ENCODE measurements at regions not wholly inside any gene's neighbourhood (a gene's known extent, or its start where the extent isn't known, plus 50 kb on each side); places are given as distances from the start of the nearest gene placed in this dataset.
A peak's percentile ranks its signal among the peaks of the same experiment; 100 is the strongest.

- peak; percentile 3 for DNase-seq
- Mint-ChIP-seq H3K27me3 (peaks cover 26% of the 10 kb centered on the region), H3K9me3 (ENCODE audit: low read depth) (no peaks in the 10 kb centered on the region), H3K27ac (no peak overlapping the region), H3K4me1 (peaks cover 11% of the 10 kb centered on the region), H3K36me3 (no peaks in the 10 kb centered on the region), H3K4me3 (no peak overlapping the region)
- ATAC-seq, result no peak
- CTCF ChIA-PET, result interaction anchor here (1.1 kb wide), 2 partner anchors 15 to 176 kb away, joined by 3 read pairs; no protein-coding TSS in a partner anchor
These were observed 199.7 kb downstream of the RPLP1 start for GRCh38 chr15:69652293-69652692.

- peaks cover 26% of the 10 kb centered on the region for H3K27me3 Mint-ChIP-seq
- CTCF ChIA-PET, result interaction anchor here (1.1 kb wide), 2 partner anchors 14 to 177 kb away, joined by 3 read pairs; no protein-coding TSS in a partner anchor
- no peak overlapping the region for H3K27ac Mint-ChIP-seq
- ATAC-seq (no peak), DNase-seq (peak; percentile 38)
- no peaks in the 10 kb centered on the region for H3K9me3 Mint-ChIP-seq (ENCODE audit: low read depth)
- H3K36me3 Mint-ChIP-seq, result no peaks in the 10 kb centered on the region
- H3K4me3 Mint-ChIP-seq, result no peak overlapping the region
- peaks cover 11% of the 10 kb centered on the region for H3K4me1 Mint-ChIP-seq
These were observed 200.2 kb downstream of the RPLP1 start for GRCh38 chr15:69652751-69653305.

- no peak overlapping the region for H3K27ac Mint-ChIP-seq
These were observed 200.7 kb downstream of the RPLP1 start for GRCh38 chr15:69653306-69653705.

GRCh38 chr15:69653846-69654245 is 201.2 kb downstream of the RPLP1 start:
- no peak overlapping the region for H3K4me3 Mint-ChIP-seq
- ATAC-seq (no peak), DNase-seq (no peak)
- H3K36me3 Mint-ChIP-seq, result no peaks in the 10 kb centered on the region
- no peaks in the 10 kb centered on the region for H3K9me3 Mint-ChIP-seq (ENCODE audit: low read depth)
- peaks cover 6% of the 10 kb centered on the region for H3K4me1 Mint-ChIP-seq
- H3K27ac Mint-ChIP-seq, result no peak overlapping the region
- CTCF ChIA-PET, result no interaction called here
- H3K27me3 Mint-ChIP-seq, result peaks cover 25% of the 10 kb centered on the region

More at GRCh38 chr15:69653306-69653705, 200.7 kb downstream of the RPLP1 start:
- DNase-seq (no peak), ATAC-seq (no peak)
- H3K4me1 Mint-ChIP-seq, result peaks cover 11% of the 10 kb centered on the region
- no peak overlapping the region for H3K4me3 Mint-ChIP-seq
- H3K9me3 Mint-ChIP-seq (ENCODE audit: low read depth), result no peaks in the 10 kb centered on the region
- CTCF ChIA-PET, result interaction anchor here (1.1 kb wide), 2 partner anchors 14 to 177 kb away, joined by 3 read pairs; no protein-coding TSS in a partner anchor
- H3K27me3 Mint-ChIP-seq, result peaks cover 27% of the 10 kb centered on the region
- no peaks in the 10 kb centered on the region for H3K36me3 Mint-ChIP-seq

GRCh38 chr15:69656271-69657030 is 203.8 kb downstream of the RPLP1 start:
- Mint-ChIP-seq H3K27ac (no peak overlapping the region), H3K4me3 (no peak overlapping the region), H3K4me1 (no peaks in the 10 kb centered on the region), H3K9me3 (ENCODE audit: low read depth) (no peaks in the 10 kb centered on the region), H3K27me3 (peaks cover 20% of the 10 kb centered on the region), H3K36me3 (no peaks in the 10 kb centered on the region)
- CTCF ChIA-PET, result no interaction called here
- DNase-seq (no peak), ATAC-seq (no peak)

- DNase-seq (no peak), ATAC-seq (no peak)
- CTCF ChIA-PET, result no interaction called here
- Mint-ChIP-seq H3K4me1 (no peaks in the 10 kb centered on the region), H3K9me3 (ENCODE audit: low read depth) (no peaks in the 10 kb centered on the region), H3K27ac (no peak overlapping the region), H3K36me3 (no peaks in the 10 kb centered on the region), H3K27me3 (peaks cover 15% of the 10 kb centered on the region), H3K4me3 (no peak overlapping the region)
These were observed 205.0 kb downstream of the RPLP1 start for GRCh38 chr15:69657626-69658025.

GRCh38 chr15:69658411-69658945 is 205.9 kb downstream of the RPLP1 start:
- H3K4me1 Mint-ChIP-seq, result no peaks in the 10 kb centered on the region
- ATAC-seq (no peak), DNase-seq (no peak)
- CTCF ChIA-PET, result no interaction called here
- no peak overlapping the region for H3K27ac Mint-ChIP-seq
- peaks cover 13% of the 10 kb centered on the region for H3K27me3 Mint-ChIP-seq
- H3K9me3 Mint-ChIP-seq (ENCODE audit: low read depth), result no peaks in the 10 kb centered on the region
- no peaks in the 10 kb centered on the region for H3K36me3 Mint-ChIP-seq
- H3K4me3 Mint-ChIP-seq, result no peak overlapping the region

- Mint-ChIP-seq H3K4me3 (no peak overlapping the region), H3K27ac (no peak overlapping the region), H3K4me1 (no peaks in the 10 kb centered on the region), H3K36me3 (no peaks in the 10 kb centered on the region), H3K27me3 (peaks cover 10% of the 10 kb centered on the region), H3K9me3 (ENCODE audit: low read depth) (no peaks in the 10 kb centered on the region)
- no peak for ATAC-seq
- CTCF ChIA-PET, result no interaction called here
- DNase-seq, result no peak
These were observed 206.9 kb downstream of the RPLP1 start for GRCh38 chr15:69659454-69660050.

- no peak for ATAC-seq
- H3K36me3 Mint-ChIP-seq, result no peaks in the 10 kb centered on the region
- CTCF ChIA-PET, result no interaction called here
These were observed 207.5 kb downstream of the RPLP1 start for GRCh38 chr15:69660114-69660513.

GRCh38 chr15:69660658-69661405 is 208.2 kb downstream of the RPLP1 start:
- no peaks in the 10 kb centered on the region for H3K36me3 Mint-ChIP-seq
- ATAC-seq, result no peak
- no peaks in the 10 kb centered on the region for H3K9me3 Mint-ChIP-seq (ENCODE audit: low read depth)
- CTCF ChIA-PET, result no interaction called here
- peaks cover 13% of the 10 kb centered on the region for H3K27me3 Mint-ChIP-seq
- H3K4me3 Mint-ChIP-seq, result no peak overlapping the region
- H3K4me1 Mint-ChIP-seq, result peaks cover 6% of the 10 kb centered on the region
- no peak for DNase-seq
- H3K27ac Mint-ChIP-seq, result no peak overlapping the region

More at GRCh38 chr15:69660114-69660513, 207.5 kb downstream of the RPLP1 start:
- Mint-ChIP-seq H3K9me3 (ENCODE audit: low read depth) (no peaks in the 10 kb centered on the region), H3K27me3 (peaks cover 10% of the 10 kb centered on the region), H3K27ac (no peak overlapping the region), H3K4me1 (peaks cover under 1% of the 10 kb centered on the region), H3K4me3 (no peak overlapping the region)
- DNase-seq, result no peak

- peaks cover 12% of the 10 kb centered on the region for H3K4me1 Mint-ChIP-seq
- ATAC-seq (no peak), DNase-seq (no peak)
- CTCF ChIA-PET, result no interaction called here
- H3K4me3 Mint-ChIP-seq, result no peak overlapping the region
- no peaks in the 10 kb centered on the region for H3K36me3 Mint-ChIP-seq
- no peak overlapping the region for H3K27ac Mint-ChIP-seq
- H3K9me3 Mint-ChIP-seq (ENCODE audit: low read depth), result no peaks in the 10 kb centered on the region
- peaks cover 13% of the 10 kb centered on the region for H3K27me3 Mint-ChIP-seq
These were observed 208.8 kb downstream of the RPLP1 start for GRCh38 chr15:69661446-69661845.

- Mint-ChIP-seq H3K27ac (no peak overlapping the region), H3K4me3 (no peak overlapping the region), H3K4me1 (peaks cover 16% of the 10 kb centered on the region), H3K9me3 (ENCODE audit: low read depth) (no peaks in the 10 kb centered on the region), H3K36me3 (no peaks in the 10 kb centered on the region), H3K27me3 (peaks cover 13% of the 10 kb centered on the region)
- CTCF ChIA-PET, result no interaction called here
- DNase-seq, result no peak
- no peak for ATAC-seq
These were observed 209.4 kb downstream of the RPLP1 start for GRCh38 chr15:69661871-69662644.

- CTCF ChIA-PET, result no interaction called here
- Mint-ChIP-seq H3K9me3 (ENCODE audit: low read depth) (no peaks in the 10 kb centered on the region), H3K4me3 (no peak overlapping the region), H3K36me3 (no peaks in the 10 kb centered on the region), H3K4me1 (peaks cover 16% of the 10 kb centered on the region), H3K27ac (no peak overlapping the region), H3K27me3 (peaks cover 7% of the 10 kb centered on the region)
- DNase-seq, result no peak
- ATAC-seq, result no peak
These were observed 210.0 kb downstream of the RPLP1 start for GRCh38 chr15:69662645-69663000.

Measured in activated CD8-positive, alpha-beta memory T cell treated with anti-CD3 and anti-CD28 coated beads, Interleukin-2, amount 10 ng/mL, durations not matched to agents 7 days and 5 days (primary cell).